ENCODE measurements at regions not wholly inside any gene's neighbourhood (a gene's known extent, or its start where the extent isn't known, plus 50 kb on each side); places are given as distances from the start of the nearest gene placed in this dataset.

- H3K27ac Mint-ChIP-seq: peak overlapping the region; percentile 74
These were observed 273.3 kb downstream of the MSX2 start for GRCh38 chr5:174997688-174998087.

GRCh38 chr5:174996941-174997340, 272.6 kb downstream of the MSX2 start:
- CTCF ChIA-PET: no interaction called here
- Mint-ChIP-seq H3K4me3 (no peak overlapping the region), H3K27ac (no peak overlapping the region), H3K27me3 (peaks cover 4% of the 10 kb centered on the region), H3K4me1 (peaks cover 15% of the 10 kb centered on the region), H3K9me3 (peaks cover 16% of the 10 kb centered on the region), H3K36me3 (peaks cover 5% of the 10 kb centered on the region)
- no peak for DNase-seq

More at GRCh38 chr5:174997688-174998087, 273.3 kb downstream of the MSX2 start:
- peak overlapping the region; percentile 33 for H3K4me3 Mint-ChIP-seq
- peaks cover 5% of the 10 kb centered on the region for H3K36me3 Mint-ChIP-seq
- CTCF ChIA-PET: no interaction called here
- peaks cover 15% of the 10 kb centered on the region for H3K4me1 Mint-ChIP-seq
- peaks cover 3% of the 10 kb centered on the region for H3K27me3 Mint-ChIP-seq
- H3K9me3 Mint-ChIP-seq: peaks cover 16% of the 10 kb centered on the region
- DNase-seq: no peak

- no peak overlapping the region for H3K27ac Mint-ChIP-seq
These were observed 271.4 kb downstream of the MSX2 start for GRCh38 chr5:174995827-174996226.

GRCh38 chr5:174991847-174992246, 267.5 kb downstream of the MSX2 start:
- Mint-ChIP-seq H3K27me3 (peaks cover 4% of the 10 kb centered on the region), H3K27ac (no peak overlapping the region), H3K9me3 (no peaks in the 10 kb centered on the region), H3K4me1 (peaks cover 2% of the 10 kb centered on the region), H3K36me3 (no peaks in the 10 kb centered on the region), H3K4me3 (no peak overlapping the region)
- CTCF ChIA-PET: no interaction called here
- DNase-seq: no peak

More at GRCh38 chr5:174995827-174996226, 271.4 kb downstream of the MSX2 start:
- Mint-ChIP-seq H3K36me3 (peaks cover 5% of the 10 kb centered on the region), H3K4me1 (peaks cover 12% of the 10 kb centered on the region), H3K4me3 (no peak overlapping the region), H3K27me3 (peaks cover 4% of the 10 kb centered on the region), H3K9me3 (peaks cover 16% of the 10 kb centered on the region)
- DNase-seq: no peak
- CTCF ChIA-PET: no interaction called here

GRCh38 chr5:174990909-174991308, 266.5 kb downstream of the MSX2 start:
- no peaks in the 10 kb centered on the region for H3K36me3 Mint-ChIP-seq
- CTCF ChIA-PET: no interaction called here
- no peak for DNase-seq
- no peak overlapping the region for H3K4me3 Mint-ChIP-seq
- no peaks in the 10 kb centered on the region for H3K9me3 Mint-ChIP-seq
- H3K27me3 Mint-ChIP-seq: peaks cover 4% of the 10 kb centered on the region
- H3K27ac Mint-ChIP-seq: no peak overlapping the region
- H3K4me1 Mint-ChIP-seq: peaks cover 2% of the 10 kb centered on the region

- Mint-ChIP-seq H3K36me3 (no peaks in the 10 kb centered on the region), H3K4me1 (peaks cover 2% of the 10 kb centered on the region), H3K4me3 (no peak overlapping the region), H3K27me3 (peaks cover 4% of the 10 kb centered on the region), H3K27ac (no peak overlapping the region), H3K9me3 (no peaks in the 10 kb centered on the region)
- CTCF ChIA-PET: no interaction called here
- no peak for DNase-seq
These were observed 263.1 kb downstream of the MSX2 start for GRCh38 chr5:174987443-174988012.

- no peak overlapping the region for H3K27ac Mint-ChIP-seq
- no peaks in the 10 kb centered on the region for H3K36me3 Mint-ChIP-seq
- no peak for DNase-seq
- no peaks in the 10 kb centered on the region for H3K4me1 Mint-ChIP-seq
- H3K27me3 Mint-ChIP-seq: peaks cover 3% of the 10 kb centered on the region
- CTCF ChIA-PET: no interaction called here
- H3K9me3 Mint-ChIP-seq: no peaks in the 10 kb centered on the region
- no peak overlapping the region for H3K4me3 Mint-ChIP-seq
These were observed 260.5 kb downstream of the MSX2 start for GRCh38 chr5:174984863-174985262.

- Mint-ChIP-seq H3K4me3 (no peak overlapping the region), H3K36me3 (no peaks in the 10 kb centered on the region), H3K27ac (no peak overlapping the region), H3K9me3 (no peaks in the 10 kb centered on the region), H3K27me3 (peaks cover 3% of the 10 kb centered on the region), H3K4me1 (no peaks in the 10 kb centered on the region)
- CTCF ChIA-PET: no interaction called here
- DNase-seq: no peak
These were observed 258.1 kb downstream of the MSX2 start for GRCh38 chr5:174982485-174982884.

- peaks cover 3% of the 10 kb centered on the region for H3K27me3 Mint-ChIP-seq
- H3K9me3 Mint-ChIP-seq: no peaks in the 10 kb centered on the region
- H3K27ac Mint-ChIP-seq: no peak overlapping the region
- no peak for DNase-seq
- CTCF ChIA-PET: no interaction called here
- H3K4me3 Mint-ChIP-seq: no peak overlapping the region
- H3K4me1 Mint-ChIP-seq: no peaks in the 10 kb centered on the region
- no peaks in the 10 kb centered on the region for H3K36me3 Mint-ChIP-seq
These were observed 257.0 kb downstream of the MSX2 start for GRCh38 chr5:174981416-174981815.

- CTCF ChIA-PET: no interaction called here
- Mint-ChIP-seq H3K4me1 (no peaks in the 10 kb centered on the region), H3K4me3 (no peak overlapping the region), H3K27me3 (peaks cover 3% of the 10 kb centered on the region), H3K27ac (no peak overlapping the region), H3K36me3 (no peaks in the 10 kb centered on the region), H3K9me3 (no peaks in the 10 kb centered on the region)
- no peak for DNase-seq
These were observed 256.6 kb downstream of the MSX2 start for GRCh38 chr5:174980952-174981351.

GRCh38 chr5:174972291-174972690, 247.9 kb downstream of the MSX2 start:
- H3K4me3 Mint-ChIP-seq: no peak overlapping the region
- H3K27me3 Mint-ChIP-seq: peaks cover 3% of the 10 kb centered on the region
- no peaks in the 10 kb centered on the region for H3K4me1 Mint-ChIP-seq
- H3K27ac Mint-ChIP-seq: no peak overlapping the region
- H3K36me3 Mint-ChIP-seq: no peaks in the 10 kb centered on the region
- H3K9me3 Mint-ChIP-seq: peaks cover 3% of the 10 kb centered on the region
- no peak for DNase-seq
- CTCF ChIA-PET: no interaction called here

- no peak for DNase-seq
- Mint-ChIP-seq H3K9me3 (peaks cover 10% of the 10 kb centered on the region), H3K4me3 (no peak overlapping the region), H3K27ac (no peak overlapping the region), H3K36me3 (no peaks in the 10 kb centered on the region), H3K27me3 (peaks cover 3% of the 10 kb centered on the region), H3K4me1 (no peaks in the 10 kb centered on the region)
- CTCF ChIA-PET: no interaction called here
These were observed 246.8 kb downstream of the MSX2 start for GRCh38 chr5:174971210-174971609.

- Mint-ChIP-seq H3K27me3 (peaks cover 3% of the 10 kb centered on the region), H3K36me3 (no peaks in the 10 kb centered on the region), H3K4me3 (no peak overlapping the region), H3K27ac (no peak overlapping the region), H3K9me3 (peaks cover 13% of the 10 kb centered on the region), H3K4me1 (no peaks in the 10 kb centered on the region)
- CTCF ChIA-PET: no interaction called here
- DNase-seq: no peak
These were observed 246.1 kb downstream of the MSX2 start for GRCh38 chr5:174970502-174970901.

GRCh38 chr5:174953871-174954270, 229.5 kb downstream of the MSX2 start:
- H3K36me3 Mint-ChIP-seq: no peaks in the 10 kb centered on the region
- H3K9me3 Mint-ChIP-seq: no peaks in the 10 kb centered on the region
- H3K27me3 Mint-ChIP-seq: peaks cover 4% of the 10 kb centered on the region
- H3K27ac Mint-ChIP-seq: no peak overlapping the region
- CTCF ChIA-PET: interaction anchor here (1.1 kb wide), 1 partner anchor 490 kb away, joined by 3 read pairs; the partner anchor contains the start of gene DRD1
- H3K4me3 Mint-ChIP-seq: no peak overlapping the region
- no peak for DNase-seq
- H3K4me1 Mint-ChIP-seq: no peaks in the 10 kb centered on the region

GRCh38 chr5:174951151-174951780, 226.9 kb downstream of the MSX2 start:
- Mint-ChIP-seq H3K36me3 (no peaks in the 10 kb centered on the region), H3K4me1 (no peaks in the 10 kb centered on the region), H3K27ac (no peak overlapping the region), H3K9me3 (no peaks in the 10 kb centered on the region), H3K27me3 (peaks cover 4% of the 10 kb centered on the region), H3K4me3 (no peak overlapping the region)
- CTCF ChIA-PET: interaction anchor here (0.8 to 1.1 kb wide), 4 partner anchors 79 to 768 kb away, joined by 3 to 4 read pairs (median 3); no protein-coding TSS in a partner anchor
- DNase-seq: peak; percentile 69
